ENCODE measurements at regions not wholly inside any gene's neighbourhood (a gene's known extent, or its start where the extent isn't known, plus 50 kb on each side); places are given as distances from the start of the nearest gene placed in this dataset.
"Not testable (repeated sequence)": the region's sequence is repeated elsewhere in the genome, so short reads cannot be mapped to it uniquely, and the experiment has no call there.

- DNase-seq, result not testable (repeated sequence)
These were observed 189.0 kb upstream of the ZNF519 start for GRCh38 chr18:14321217-14321616.

- not testable (repeated sequence) for DNase-seq
These were observed 169.0 kb upstream of the ZNF519 start for GRCh38 chr18:14301255-14301654.

GRCh38 chr18:14295081-14295480, 162.8 kb upstream of the ZNF519 start:
- DNase-seq, result not testable (repeated sequence)

GRCh38 chr18:14285053-14285452, 152.8 kb upstream of the ZNF519 start:
- TF ChIP-seq GATA1 (IDR thresholded peaks at IDR 0.05; ENCODE audit: low read depth, low read length) (no peak), POLR2A (IDR thresholded peaks at IDR 0.05; ENCODE audit: low read length) (no peak)
- DNase-seq, result no peak

- DNase-seq, result not testable (repeated sequence)
These were observed 143.2 kb upstream of the ZNF519 start for GRCh38 chr18:14275391-14275790.

GRCh38 chr18:14265637-14266410, 133.6 kb upstream of the ZNF519 start:
- not testable (repeated sequence) for DNase-seq

- not testable (repeated sequence) for DNase-seq
These were observed 130.6 kb upstream of the ZNF519 start for GRCh38 chr18:14262786-14263185.

- not testable (repeated sequence) for DNase-seq
These were observed 117.9 kb upstream of the ZNF519 start for GRCh38 chr18:14250084-14250677.

GRCh38 chr18:14239224-14239623, 107.0 kb upstream of the ZNF519 start:
- not testable (repeated sequence) for DNase-seq

- peak; percentile 73 to 85 for DNase-seq
These were observed 104.3 kb upstream of the ZNF519 start for GRCh38 chr18:14236356-14237048.

GRCh38 chr18:14225286-14225679, 93.0 kb upstream of the ZNF519 start:
- not testable (repeated sequence) for DNase-seq

- DNase-seq, result not testable (repeated sequence)
These were observed 92.5 kb upstream of the ZNF519 start for GRCh38 chr18:14224551-14225285.

GRCh38 chr18:14223919-14224318, 91.7 kb upstream of the ZNF519 start:
- not testable (repeated sequence) for DNase-seq

- DNase-seq, result not testable (repeated sequence)
These were observed 91.1 kb upstream of the ZNF519 start for GRCh38 chr18:14223231-14223822.

GRCh38 chr18:14222354-14223221, 90.4 kb upstream of the ZNF519 start:
- DNase-seq, result not testable (repeated sequence)

Data from erythroblast (primary cell).